ENCODE measurements at regions not wholly inside any gene's neighbourhood (a gene's known extent, or its start where the extent isn't known, plus 50 kb on each side); places are given as distances from the start of the nearest gene placed in this dataset.

GRCh38 chr12:65615118-65615517 is 209.2 kb upstream of the HMGA2 start:
- intact Hi-C loops (cut with DNase I) = no loop called here
- no peak for DNase-seq (ENCODE audit: low spot score)

- intact Hi-C loops (cut with DNase I) = no loop called here
These were observed 208.3 kb upstream of the HMGA2 start for GRCh38 chr12:65616022-65616421.

GRCh38 chr12:65618588-65618987 is 205.7 kb upstream of the HMGA2 start:
- DNase-seq (ENCODE audit: low spot score) = no peak
- intact Hi-C loops (cut with DNase I) = no loop called here

More at GRCh38 chr12:65616022-65616421, 208.3 kb upstream of the HMGA2 start:
- no peak for DNase-seq (ENCODE audit: low spot score)

- intact Hi-C loops (cut with DNase I) = no loop called here
- DNase-seq (ENCODE audit: low spot score) = no peak
These were observed 205.3 kb upstream of the HMGA2 start for GRCh38 chr12:65619018-65619417.

- no peak for DNase-seq (ENCODE audit: low spot score)
- intact Hi-C loops (cut with DNase I) = no loop called here
These were observed 204.2 kb upstream of the HMGA2 start for GRCh38 chr12:65620046-65620445.

- DNase-seq (ENCODE audit: low spot score) = no peak
- intact Hi-C loops (cut with DNase I) = no loop called here
These were observed 202.2 kb upstream of the HMGA2 start for GRCh38 chr12:65622056-65622455.

- no peak for DNase-seq (ENCODE audit: low spot score)
- intact Hi-C loops (cut with DNase I) = no loop called here
These were observed 200.8 kb upstream of the HMGA2 start for GRCh38 chr12:65623507-65623906.

GRCh38 chr12:65624554-65625086 is 199.7 kb upstream of the HMGA2 start:
- intact Hi-C loops (cut with DNase I) = no loop called here
- DNase-seq (ENCODE audit: low spot score) = no peak

GRCh38 chr12:65628061-65628460 is 196.2 kb upstream of the HMGA2 start:
- intact Hi-C loops (cut with DNase I) = no loop called here
- no peak for DNase-seq (ENCODE audit: low spot score)

- no peak for DNase-seq (ENCODE audit: low spot score)
- intact Hi-C loops (cut with DNase I) = no loop called here
These were observed 193.7 kb upstream of the HMGA2 start for GRCh38 chr12:65630555-65630954.

GRCh38 chr12:65631621-65632111 is 192.6 kb upstream of the HMGA2 start:
- intact Hi-C loops (cut with DNase I) = no loop called here
- DNase-seq (ENCODE audit: low spot score) = no peak

GRCh38 chr12:65632131-65632855 is 192.0 kb upstream of the HMGA2 start:
- intact Hi-C loops (cut with DNase I) = no loop called here
- DNase-seq (ENCODE audit: low spot score) = no peak

GRCh38 chr12:65634061-65634460 is 190.2 kb upstream of the HMGA2 start:
- DNase-seq (ENCODE audit: low spot score) = no peak
- intact Hi-C loops (cut with DNase I) = no loop called here

GRCh38 chr12:65634626-65635331 is 189.5 kb upstream of the HMGA2 start:
- no peak for DNase-seq (ENCODE audit: low spot score)
- intact Hi-C loops (cut with DNase I) = no loop called here

GRCh38 chr12:65636436-65636835 is 187.8 kb upstream of the HMGA2 start:
- no peak for DNase-seq (ENCODE audit: low spot score)
- intact Hi-C loops (cut with DNase I) = no loop called here

- intact Hi-C loops (cut with DNase I) = no loop called here
- no peak for DNase-seq (ENCODE audit: low spot score)
These were observed 187.1 kb upstream of the HMGA2 start for GRCh38 chr12:65637150-65637549.

- no peak for DNase-seq (ENCODE audit: low spot score)
- intact Hi-C loops (cut with DNase I) = no loop called here
These were observed 186.5 kb upstream of the HMGA2 start for GRCh38 chr12:65637774-65638173.

- DNase-seq (ENCODE audit: low spot score) = no peak
These were observed 186.0 kb upstream of the HMGA2 start for GRCh38 chr12:65638324-65638723.

GRCh38 chr12:65640489-65640901 is 183.8 kb upstream of the HMGA2 start:
- no peak for DNase-seq (ENCODE audit: low spot score)
- intact Hi-C loops (cut with DNase I) = no loop called here

More at GRCh38 chr12:65638324-65638723, 186.0 kb upstream of the HMGA2 start:
- intact Hi-C loops (cut with DNase I) = no loop called here

- DNase-seq (ENCODE audit: low spot score) = no peak
- intact Hi-C loops (cut with DNase I) = no loop called here
These were observed 182.1 kb upstream of the HMGA2 start for GRCh38 chr12:65642061-65642661.

Measured in posterior vena cava (tissue), 2 donors.